HepG2 (cell line): ENCODE measurements at regions not wholly inside any gene's neighbourhood (a gene's known extent, or its start where the extent isn't known, plus 50 kb on each side); places are given as distances from the start of the nearest gene placed in this dataset.

Experiments used
- ATAC-seq: fragments of 200-7000 bp; cut with Tn5 transposase; 3 replicates; pipeline ENCODE4 v1.9.1; 2020; ENCODE audit warnings: mild to moderate bottlenecking, moderate library complexity
- BruUV-seq: library from RNA; stranded (reverse); fragments of 400-500 nt; replicated peaks from 2 replicates; lab custom pipeline; 2021; lab: Mats Ljungman, UMichigan
- CTCF ChIA-PET: fragments of 300-600 bp; formaldehyde crosslinking; extraction: SDS; loops from one replicate; lab custom pipeline; 2021; ENCODE audit warnings: low total read pairs, inconsistent platforms, low intra/inter-chr PET ratio; lab: Yijun Ruan, JAX
- POLR2A ChIA-PET: fragments of 350-600 bp; sonication (Branson Sonifier 250); formaldehyde crosslinking; loops from one replicate; lab custom pipeline; 2020; ENCODE audit warnings: antibody characterized with exemption, inconsistent platforms; lab: Yijun Ruan, JAX
- DNase-seq: peaks from one replicate; pipeline ENCODE4 v3.0.0-alpha.2; 2015; ENCODE audit warnings: low spot score
- FAIRE-seq: peaks from 3 replicates; lab custom pipeline; 2011; peaks lifted over from hg19 to GRCh38; lab: Jason Lieb, UNC
- H2AFZ ChIP-seq: one replicate; pipeline ENCODE4 v1.6.1; 2011; ENCODE audit warnings: low read length, inconsistent platforms
- H3K27ac ChIP-seq: fragments of 300-600 bp; 3 replicates; pipeline ENCODE4 v1.8.0; 2011; ENCODE audit warnings: mixed run types, mild to moderate bottlenecking, mixed read lengths, low read length, inconsistent platforms; ENCODE audit not compliant: insufficient read depth; ENCODE audit errors: extremely low read length
- H3K27me3 ChIP-seq, 2 experiments: fragments of 200-600 bp in 1 of 2; 2 replicates in 1 of 2; 3 replicates in 1 of 2; pipeline versions ENCODE4 v1.6.0 to v1.8.0; 2011; ENCODE audit warnings: low read length in 2 of 2, mild to moderate bottlenecking in 2 of 2, moderate library complexity in 2 of 2, inconsistent platforms in 1 of 2; ENCODE audit not compliant: insufficient read depth in 2 of 2, control insufficient read depth in 1 of 2
- H3K36me3 ChIP-seq, 2 experiments: fragments of 200-600 bp in 1 of 2; replicated peaks in 1 of 2; 2 replicates in 1 of 2; 3 replicates in 1 of 2; pipeline versions ENCODE4 v1.5.1 to v1.8.0; 2011; ENCODE audit warnings: low read length in 2 of 2, inconsistent platforms in 1 of 2; ENCODE audit not compliant: insufficient read depth in 2 of 2, control insufficient read depth in 1 of 2
- H3K4me1 ChIP-seq: 2 replicates; pipeline ENCODE4 v1.5.1; 2012; ENCODE audit warnings: low read length, inconsistent platforms; ENCODE audit not compliant: insufficient read depth
- H3K4me2 ChIP-seq: 2 replicates; pipeline ENCODE4 v1.6.0; 2011; ENCODE audit warnings: low read depth, low read length, inconsistent platforms
- H3K4me3 ChIP-seq, 3 experiments: fragments of 200-600 bp in 1 of 3; sonication (generic), shearing (Covaris generic) in 1 of 3; replicated peaks in 1 of 3; 2 replicates each; pipeline ENCODE4 v1.5.1; 2011 to 2016; ENCODE audit warnings: low read length in 3 of 3, inconsistent platforms in 2 of 3, low read depth in 2 of 3, mild to moderate bottlenecking in 2 of 3, control low read depth in 1 of 3, mixed read lengths in 1 of 3; ENCODE audit not compliant: insufficient read depth in 1 of 3
- H3K79me2 ChIP-seq: one replicate; pipeline ENCODE4 v1.6.1; 2011; ENCODE audit warnings: low read length, inconsistent platforms; ENCODE audit not compliant: insufficient read depth
- H3K9ac ChIP-seq: 2 replicates; pipeline ENCODE4 v1.6.0; 2011; ENCODE audit warnings: mild to moderate bottlenecking, low read depth, low read length, inconsistent platforms; ENCODE audit not compliant: insufficient read depth
- H3K9me3 ChIP-seq: 2 replicates; pipeline ENCODE4 v1.5.1; 2012; ENCODE audit warnings: mild to moderate bottlenecking, low read length
- H4K20me1 ChIP-seq: 2 replicates; pipeline ENCODE4 v1.6.0; 2011; ENCODE audit warnings: inconsistent platforms, mild to moderate bottlenecking, low read length, moderate library complexity; ENCODE audit not compliant: insufficient read depth
- BORCS8-MEF2B ChIP-seq: sonication (generic); formaldehyde crosslinking; IDR thresholded peaks from 2 replicates; pipeline ENCODE4 v1.8.0; 2022; ENCODE audit warnings: mild to moderate bottlenecking, missing genetic modification reagents
- MYPOP ChIP-seq: sonication (generic); formaldehyde crosslinking; IDR thresholded peaks from 2 replicates; pipeline ENCODE4 v1.8.1; 2023; ENCODE audit warnings: mild to moderate bottlenecking, moderate library complexity, missing genetic modification reagents
- PAX8 ChIP-seq: sonication (generic); formaldehyde crosslinking; IDR thresholded peaks from 2 replicates; pipeline ENCODE4 v1.8.0; 2022; ENCODE audit warnings: mild to moderate bottlenecking, missing genetic modification reagents, borderline replicate concordance
- SMYD3 ChIP-seq: sonication (generic); formaldehyde crosslinking; IDR thresholded peaks from 2 replicates; pipeline ENCODE4 v1.8.1; 2023; ENCODE audit warnings: mild to moderate bottlenecking, missing genetic modification reagents
- THYN1 ChIP-seq: sonication (generic); formaldehyde crosslinking; IDR thresholded peaks from 2 replicates; pipeline ENCODE4 v1.8.1; 2023; ENCODE audit warnings: low read depth, mild to moderate bottlenecking, moderate library complexity, missing genetic modification reagents, borderline replicate concordance
- ZNF124 ChIP-seq: sonication (generic); formaldehyde crosslinking; IDR thresholded peaks from 2 replicates; pipeline ENCODE4 v1.4.0; 2020; ENCODE audit warnings: missing genetic modification reagents
- ZNF232 ChIP-seq: sonication (generic); formaldehyde crosslinking; IDR thresholded peaks from 2 replicates; pipeline ENCODE4 v1.4.0; 2020; ENCODE audit warnings: missing genetic modification reagents, borderline replicate concordance
- ZNF749 ChIP-seq: sonication (generic); formaldehyde crosslinking; IDR thresholded peaks from 2 replicates; pipeline ENCODE4 v1.8.0; 2022; ENCODE audit warnings: mild to moderate bottlenecking, missing genetic modification reagents, moderate library complexity, borderline replicate concordance
- in situ Hi-C: cut with HindIII; loops from 2 replicates; pipeline ENCODE4 v1.10.0; 2017; ENCODE audit warnings: low pct_unique_long_range_greater_than_20kb; ENCODE audit not compliant: extremely low pct_ligation_motif_present
- intact Hi-C: fragments of 100-400 bp; cut with micrococcal nuclease; formaldehyde crosslinking; loops from one replicate; pipeline ENCODE4 v1.10.0; 2022; ENCODE audit not compliant: unreplicated experiment

- TF ChIP-seq ZNF749, result no peak
- TF ChIP-seq PAX8 (CRISPR knock-in tag), result no peak
- TF ChIP-seq ZNF124 (CRISPR knock-in tag), result no peak
- no peak for TF ChIP-seq SMYD3 (CRISPR knock-in tag)
Measured at GRCh38 chr4:35942092-35942491, 302.2 kb downstream of the ARAP2 start (continued).

DNA sequence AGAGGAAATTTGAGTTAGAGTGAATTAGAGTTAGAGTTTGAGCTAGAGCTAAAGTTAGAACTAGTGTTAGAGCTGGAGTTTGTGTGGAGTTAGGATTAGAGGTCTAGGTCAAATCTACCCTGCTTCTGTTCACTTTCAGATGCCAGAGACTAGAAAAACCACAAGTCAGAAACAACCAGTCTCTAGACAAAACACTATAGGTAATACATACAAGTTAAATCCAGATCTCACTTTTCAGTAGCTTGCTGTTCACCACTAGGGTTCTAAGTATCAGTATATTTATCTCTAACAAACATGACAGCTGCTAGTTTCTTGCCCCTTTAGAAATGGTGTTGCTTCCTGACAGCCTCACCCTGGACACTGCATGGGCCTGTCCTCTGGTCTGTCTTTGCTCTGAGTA, 300.7 kb downstream of the ARAP2 start:
- no peak overlapping the region for H3K9ac ChIP-seq
- H3K27me3 ChIP-seq, result no peaks in the 10 kb centered on the region
- H3K79me2 ChIP-seq, result no peaks in the 10 kb centered on the region
- ChIA-PET POLR2A (no interaction called here), CTCF (no interaction called here)
- no peak overlapping the region for H3K27ac ChIP-seq
- no peak overlapping the region for H2AFZ ChIP-seq
- H3K4me1 ChIP-seq, result no peaks in the 10 kb centered on the region
- H3K4me2 ChIP-seq, result no peak overlapping the region
- no peaks in the 10 kb centered on the region for H3K9me3 ChIP-seq
- no peak for DNase-seq
- intact Hi-C loops (no loop called here), in situ Hi-C loops (no loop called here)
- no TSS peak for BruUV-seq
- no peaks in the 10 kb centered on the region for H3K36me3 ChIP-seq
- H3K4me3 ChIP-seq, result no peak overlapping the region
- H4K20me1 ChIP-seq, result no peaks in the 10 kb centered on the region
- no peak for FAIRE-seq
- TF ChIP-seq ZNF232 (no peak), MYPOP (CRISPR knock-in tag) (no peak), BORCS8-MEF2B (no peak), THYN1 (CRISPR knock-in tag) (no peak)
- ATAC-seq, result no peak
